HL-60/S4 (cell line): ENCODE measurements at regions not wholly inside any gene's neighbourhood (a gene's known extent, or its start where the extent isn't known, plus 50 kb on each side); places are given as distances from the start of the nearest gene placed in this dataset.

Experiments
- in situ Hi-C: fragments of 300-500 bp; cut with MboI; formaldehyde crosslinking; loops from 2 replicates; pipeline ENCODE4 v1.14.3; 2022; ENCODE audit warnings: low sequenced_read_pairs

DNA sequence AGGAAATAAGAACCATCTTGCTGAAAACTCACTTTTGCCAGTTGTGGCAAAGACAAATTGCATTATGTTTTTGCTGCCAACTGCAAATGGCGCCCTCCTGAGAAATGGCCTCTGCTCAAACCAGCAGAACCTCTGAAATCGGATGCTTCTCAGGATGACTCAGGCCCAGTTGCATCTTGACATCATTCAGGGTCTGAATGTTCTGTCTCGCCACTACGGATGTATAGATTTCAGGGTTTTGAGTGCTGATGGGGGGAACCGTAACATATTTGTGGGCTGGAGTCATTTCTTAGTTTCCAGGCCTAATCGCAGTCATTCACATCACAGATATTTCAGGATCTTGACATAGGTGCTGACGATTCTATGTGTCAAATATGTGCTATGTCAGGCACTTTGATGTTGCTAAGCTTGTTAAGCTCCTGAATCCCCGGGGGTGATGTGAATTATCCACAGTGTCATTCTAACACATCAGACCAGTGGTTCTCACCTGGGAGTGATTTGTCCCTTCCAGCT is 207.1 kb downstream of the NFATC2 start:
- in situ Hi-C loops, result no loop called here

GRCh38 chr20:51334609-51335008 is 207.9 kb downstream of the NFATC2 start:
- in situ Hi-C loops, result no loop called here

- in situ Hi-C loops, result no loop called here
Observed at GRCh38 chr20:51333971-51334370, 208.5 kb downstream of the NFATC2 start.

DNA sequence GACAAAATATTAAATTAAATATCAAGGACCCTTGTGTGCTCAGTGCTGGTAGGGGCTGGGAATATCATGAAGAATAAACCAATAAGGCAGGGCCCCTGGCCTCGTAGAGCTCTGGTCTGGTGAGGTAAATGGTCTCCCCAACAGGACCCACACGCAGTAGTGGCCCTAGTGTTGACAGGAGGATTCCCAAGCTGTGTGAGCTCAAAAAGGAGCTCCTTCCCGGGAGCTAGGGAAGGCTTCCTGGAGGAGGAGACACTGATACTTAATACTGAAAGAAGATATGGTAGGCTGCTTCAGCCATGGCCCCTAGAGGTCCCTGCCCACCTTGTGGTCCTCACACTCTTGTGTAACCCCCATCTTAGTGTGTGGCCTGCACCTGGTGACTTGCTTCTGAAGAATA is 209.1 kb downstream of the NFATC2 start:
- in situ Hi-C loops, result no loop called here

DNA sequence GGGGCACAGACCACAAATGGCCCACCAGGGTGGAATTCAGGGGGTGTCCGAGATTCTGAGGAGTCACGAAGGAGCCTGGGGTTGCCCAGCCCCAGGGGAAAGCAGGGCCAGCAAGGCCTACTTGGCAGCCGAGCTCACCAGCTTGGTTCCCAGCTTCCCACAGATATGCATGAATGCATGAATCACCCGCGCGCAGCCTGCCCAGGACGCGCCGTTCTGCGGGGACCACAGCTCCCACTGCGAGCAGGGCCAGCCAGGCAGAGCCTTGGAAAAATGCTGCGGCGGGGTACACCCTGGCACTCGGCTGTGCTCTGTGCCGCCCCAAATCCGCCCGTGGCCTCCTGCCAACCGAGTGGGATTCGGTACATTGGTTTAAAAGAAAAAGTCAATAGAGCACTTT is 211.0 kb downstream of the NFATC2 start:
- in situ Hi-C loops, result no loop called here

GRCh38 chr20:51329845-51330244 is 212.7 kb downstream of the NFATC2 start:
- in situ Hi-C loops, result no loop called here

DNA sequence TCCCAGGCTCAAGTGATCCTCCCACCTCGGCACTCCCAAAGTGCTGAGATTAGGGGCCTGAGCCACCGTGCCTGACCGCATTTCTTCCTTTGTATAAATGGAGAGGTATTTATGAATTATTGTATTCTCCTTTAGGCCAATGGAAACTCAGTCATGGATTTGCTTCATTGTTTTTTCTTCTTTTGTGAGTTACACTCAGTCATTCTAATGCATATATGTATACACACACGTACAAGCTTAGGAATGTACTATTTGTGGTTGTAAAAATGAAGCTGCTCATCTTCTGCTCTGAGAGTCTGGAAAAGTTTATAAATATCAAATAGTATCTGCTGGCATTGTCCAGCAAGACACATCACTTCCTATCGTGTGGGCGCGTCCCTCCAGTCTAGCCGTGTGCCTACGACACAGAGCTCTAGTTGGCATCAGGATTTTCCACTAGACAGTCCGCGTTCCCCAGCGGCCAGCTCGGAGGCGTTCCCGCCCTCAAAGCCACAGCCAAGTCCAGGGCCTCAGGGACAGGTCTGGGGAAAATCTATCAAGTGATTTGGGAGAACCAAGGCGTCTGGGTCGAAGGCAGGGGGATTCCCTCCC is 215.2 kb downstream of the NFATC2 start:
- in situ Hi-C loops, result no loop called here

DNA sequence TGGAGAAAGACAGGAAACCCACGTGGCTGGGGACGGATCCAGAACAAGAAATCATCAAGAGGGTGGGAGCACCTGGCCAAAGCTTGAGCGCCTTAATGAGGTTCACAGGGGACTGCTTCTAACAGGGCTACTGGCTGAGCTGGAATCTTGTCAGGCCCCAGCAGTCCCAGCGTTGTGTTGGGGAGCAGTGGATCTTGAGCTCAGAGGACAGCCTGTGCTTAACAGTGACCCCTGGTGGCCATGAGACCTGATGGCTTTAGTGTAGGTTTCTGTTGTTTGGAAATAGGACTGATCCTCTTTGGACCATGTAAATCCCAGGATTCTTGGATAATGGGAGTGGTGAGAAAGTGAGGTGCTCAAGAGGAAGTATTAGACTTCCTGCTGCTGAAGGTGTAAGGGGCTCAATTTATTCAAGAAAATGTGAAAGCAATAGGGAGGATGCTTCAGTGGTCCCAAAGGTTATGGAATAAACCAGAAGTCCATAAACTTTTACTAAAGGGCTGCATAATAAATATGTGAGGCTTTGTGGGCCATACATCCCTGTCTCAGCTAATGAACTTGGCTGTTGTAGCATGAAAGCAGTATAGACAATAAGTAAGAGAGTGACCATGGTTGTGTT is 216.2 kb downstream of the NFATC2 start:
- in situ Hi-C loops, result no loop called here

- in situ Hi-C loops, result no loop called here
Observed at GRCh38 chr20:51322164-51322707, 220.3 kb downstream of the NFATC2 start.

DNA sequence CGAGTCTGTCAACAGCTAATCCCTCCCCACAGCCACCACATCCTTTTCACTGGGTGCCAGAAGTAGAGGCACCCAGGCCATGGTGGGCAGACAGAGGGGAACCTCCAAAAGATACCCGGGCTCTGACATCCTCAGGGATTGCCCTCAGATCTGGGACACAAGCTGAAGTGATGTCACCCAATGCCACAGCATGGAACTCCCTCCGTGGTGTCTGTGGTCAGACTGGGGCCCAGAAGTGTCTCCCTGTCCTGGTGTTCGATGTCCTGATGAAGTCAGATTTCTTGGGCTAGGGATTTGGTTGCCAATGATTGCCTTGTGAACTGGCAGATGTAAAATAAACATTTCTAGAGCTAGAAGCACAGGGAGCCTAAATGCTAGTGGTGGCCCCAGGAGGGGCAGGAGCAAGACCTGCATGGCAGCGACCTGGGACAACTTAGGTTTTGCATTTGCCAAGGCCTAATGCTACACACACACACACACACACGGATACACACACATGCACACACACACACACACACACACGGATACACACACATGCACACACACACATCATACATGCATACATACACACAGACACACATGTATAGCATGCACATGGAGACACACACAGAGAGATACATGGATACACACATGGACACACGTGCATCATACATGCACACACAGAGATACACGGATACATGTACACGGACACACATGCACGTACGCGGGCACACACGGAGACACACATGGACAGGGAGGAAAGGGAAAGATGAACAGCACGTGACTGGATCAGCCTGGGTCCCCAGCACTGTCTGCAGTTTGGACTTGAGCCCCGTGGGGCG is 221.0 kb downstream of the NFATC2 start:
- in situ Hi-C loops, result no loop called here

- in situ Hi-C loops, result no loop called here
Observed at GRCh38 chr20:51319522-51319921, 223.0 kb downstream of the NFATC2 start.

DNA sequence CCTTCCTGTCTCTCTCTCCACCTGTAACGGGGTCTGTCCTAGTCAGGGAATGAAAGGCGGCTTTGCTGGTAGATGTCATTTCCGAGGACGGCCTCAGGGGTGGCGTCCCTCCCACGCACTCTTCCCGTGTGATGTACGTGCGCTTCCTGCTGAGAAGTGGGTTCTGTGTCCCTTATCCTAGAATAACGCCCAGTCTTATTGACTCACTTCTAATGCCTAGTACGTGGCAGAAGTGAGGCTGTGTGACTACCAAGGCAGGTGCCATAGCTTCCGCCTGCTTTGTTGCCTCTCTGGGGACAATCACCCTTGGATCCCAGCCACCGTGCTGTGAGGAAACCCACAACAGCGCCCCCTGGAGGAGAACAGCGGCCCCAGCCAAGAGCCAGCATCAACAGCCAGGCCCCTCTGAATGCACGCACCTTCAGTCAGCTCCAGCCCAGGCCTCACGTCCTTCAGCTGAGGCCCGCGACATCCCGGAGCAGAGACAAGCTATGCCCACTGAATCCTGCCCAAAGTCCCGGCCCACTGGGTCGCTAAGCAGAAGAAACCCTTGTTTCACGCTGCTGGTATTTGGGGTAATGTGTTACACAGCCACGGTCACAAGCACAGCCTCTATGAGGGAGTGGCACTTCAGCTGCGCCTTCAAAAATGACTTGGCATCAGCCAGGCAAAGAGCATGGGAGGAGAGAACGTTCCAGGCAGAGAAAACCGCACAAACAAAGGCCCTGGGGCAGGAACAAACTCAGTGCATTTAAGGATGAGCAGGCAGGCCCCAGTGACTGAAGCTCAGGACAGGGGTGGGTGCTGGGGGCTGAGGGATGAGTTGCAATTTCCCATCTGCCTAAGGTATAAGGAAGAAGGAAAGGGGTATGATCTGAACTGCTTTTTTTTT is 224.2 kb downstream of the NFATC2 start:
- in situ Hi-C loops, result no loop called here

GRCh38 chr20:51315390-51315789 is 227.1 kb downstream of the NFATC2 start:
- in situ Hi-C loops, result no loop called here

GRCh38 chr20:51313358-51313827 is 229.1 kb downstream of the NFATC2 start:
- in situ Hi-C loops, result no loop called here

DNA sequence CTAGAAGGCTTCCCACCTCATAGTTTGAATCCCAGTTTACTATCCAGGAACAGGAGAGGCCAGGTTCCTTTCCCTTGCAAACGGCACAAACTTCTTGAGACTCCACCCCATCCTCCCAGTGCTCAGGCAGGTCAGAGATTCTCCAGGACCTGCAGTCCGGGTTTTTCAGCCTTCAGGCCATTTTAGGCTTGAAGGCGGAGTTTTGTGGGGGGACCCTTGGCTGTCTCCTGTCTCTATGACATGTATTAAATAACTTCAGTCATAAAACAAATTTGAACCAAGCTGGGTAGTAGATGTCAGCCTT is 230.1 kb downstream of the NFATC2 start:
- in situ Hi-C loops, result no loop called here

DNA sequence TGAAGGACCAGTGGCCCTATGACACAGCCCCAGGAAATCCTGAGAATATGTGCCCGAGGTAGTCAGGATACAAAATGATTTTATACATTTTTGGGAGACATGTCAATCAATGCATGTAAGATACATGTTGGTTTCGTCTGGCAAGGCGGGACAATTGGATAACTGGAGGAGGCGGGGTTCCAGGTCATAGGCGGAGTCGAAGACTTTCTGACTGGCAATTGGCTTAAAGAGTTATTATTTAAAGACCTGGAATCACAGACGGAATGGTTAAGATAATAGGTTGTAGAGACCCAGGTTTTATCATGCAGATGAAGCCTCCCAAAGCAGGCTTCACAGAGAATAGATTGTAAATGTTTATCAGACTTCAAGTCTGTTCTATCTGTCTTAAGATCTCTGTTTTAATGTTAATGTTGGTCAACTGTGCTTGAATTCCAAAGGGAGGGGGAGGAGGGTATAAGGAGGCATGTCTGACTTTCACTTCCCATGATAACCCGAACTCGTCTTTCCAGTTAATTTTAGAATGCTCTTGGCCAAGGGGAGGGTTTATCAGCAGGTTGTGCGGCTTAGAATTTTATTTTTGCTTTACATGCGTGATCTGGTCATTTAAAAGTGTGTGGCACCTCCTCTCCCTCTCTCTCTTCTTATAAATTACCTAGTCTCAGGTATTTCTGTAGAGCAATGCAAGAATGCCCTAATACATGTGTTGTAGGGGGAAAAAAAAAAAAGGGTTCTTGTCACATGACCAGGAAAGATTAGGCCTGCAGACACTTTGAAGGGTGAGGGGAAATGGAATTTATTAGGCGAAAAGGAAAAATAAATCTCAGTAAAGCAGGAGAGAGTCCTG is 230.7 kb downstream of the NFATC2 start:
- in situ Hi-C loops, result no loop called here

DNA sequence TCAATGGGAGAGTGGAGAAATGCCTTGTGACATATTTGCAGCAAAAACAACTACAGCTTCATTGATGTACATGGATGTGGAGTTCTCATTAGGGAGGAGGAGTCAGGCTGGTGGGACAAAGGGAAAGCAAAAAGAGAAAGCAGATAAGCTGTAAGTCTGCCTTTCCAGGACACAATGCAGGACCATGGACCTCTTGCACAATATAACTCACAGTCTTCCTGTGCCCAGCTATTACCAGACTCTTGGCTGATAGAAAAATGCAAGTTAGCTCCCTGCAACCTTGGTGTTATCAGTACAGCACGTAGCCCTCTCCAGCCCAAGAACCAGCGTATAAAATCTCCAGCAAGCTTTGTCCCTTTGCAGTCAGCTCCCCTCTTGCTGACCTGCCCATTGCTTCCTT is 232.3 kb downstream of the NFATC2 start:
- in situ Hi-C loops, result no loop called here

DNA sequence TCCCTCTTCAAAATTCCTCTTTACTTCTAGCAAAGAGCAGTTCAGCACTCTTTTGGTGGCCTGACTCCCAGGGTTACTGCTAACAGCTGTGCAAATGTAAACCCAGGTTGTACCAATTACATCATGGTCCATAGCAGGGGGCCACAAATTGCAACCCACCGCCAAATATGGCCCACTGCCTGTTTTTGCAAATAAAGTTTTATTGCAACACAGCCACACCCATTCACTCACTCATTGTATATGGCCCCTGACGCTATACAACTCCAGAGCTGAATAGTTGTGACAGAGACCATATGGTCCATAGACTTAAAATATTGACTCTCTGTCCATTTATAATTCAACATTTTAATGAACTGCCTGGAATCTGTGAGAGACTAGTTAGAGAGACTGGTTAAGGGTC is 233.4 kb downstream of the NFATC2 start:
- in situ Hi-C loops, result loop anchor here (5.0 kb wide), 1 partner anchor 322 kb away; no protein-coding TSS in a partner anchor

DNA sequence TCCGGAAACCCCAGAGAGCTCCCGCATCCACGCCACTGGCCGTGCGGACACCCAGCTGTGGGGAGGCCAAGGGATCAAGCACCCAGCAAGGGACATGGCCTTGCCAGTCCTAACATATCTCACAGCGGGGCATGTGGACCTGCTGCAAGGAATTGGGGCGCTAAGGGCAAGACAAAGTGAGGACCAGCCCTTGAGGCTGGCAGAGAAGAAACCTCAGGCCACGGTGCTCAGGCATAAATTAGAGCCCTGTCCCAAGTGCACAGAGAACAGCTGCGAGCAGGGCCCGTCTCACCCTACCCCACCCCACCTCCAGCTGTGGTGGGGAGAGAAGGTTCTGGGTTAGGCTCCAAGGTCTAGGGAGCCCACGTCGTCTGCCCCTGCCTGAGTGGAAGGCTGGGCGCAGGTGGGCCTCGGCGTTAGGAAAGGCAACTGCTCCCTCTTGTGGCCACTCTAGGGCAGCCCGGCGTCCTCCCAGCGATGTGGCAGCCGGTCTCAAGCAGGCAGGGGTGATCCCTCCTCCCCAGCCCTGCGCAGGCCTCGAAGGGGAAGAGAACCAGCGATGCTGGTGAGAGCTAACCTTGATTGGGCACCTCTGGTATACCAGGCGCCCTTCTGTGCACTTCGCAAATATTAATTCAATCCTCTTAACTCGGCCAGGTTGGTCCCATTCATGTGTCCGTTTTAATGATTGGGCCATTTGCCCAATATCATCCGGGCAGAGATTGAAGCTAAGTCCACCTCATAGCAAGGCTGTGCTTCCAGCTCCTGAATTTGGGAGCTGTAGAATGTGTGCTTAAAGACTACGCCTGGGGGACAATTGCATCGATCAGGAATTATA is 235.8 kb downstream of the NFATC2 start:
- in situ Hi-C loops, result loop anchor here (5.0 kb wide), 1 partner anchor 319 kb away; no protein-coding TSS in a partner anchor
